ENCODE measurements at regions not wholly inside any gene's neighbourhood (a gene's known extent, or its start where the extent isn't known, plus 50 kb on each side); places are given as distances from the start of the nearest gene placed in this dataset.
A peak's percentile ranks its signal among the peaks of the same experiment; 100 is the strongest.
"Not testable (repeated sequence)": the region's sequence is repeated elsewhere in the genome, so short reads cannot be mapped to it uniquely, and the experiment has no call there.

GRCh38 chr4:123537906-123538402 lies 141.4 kb downstream of the SPRY1 start:
- DNase-seq (ENCODE audit: low spot score), result not testable (repeated sequence)

GRCh38 chr4:123545667-123546572 lies 149.3 kb downstream of the SPRY1 start:
- no peak for DNase-seq (ENCODE audit: low spot score)

- no peak for DNase-seq (ENCODE audit: low spot score)
Measured at GRCh38 chr4:123546573-123547060, 150.0 kb downstream of the SPRY1 start.

- no peak for DNase-seq (ENCODE audit: low spot score)
Measured at GRCh38 chr4:123547216-123548165, 150.9 kb downstream of the SPRY1 start.

- DNase-seq (ENCODE audit: low spot score), result no peak
Measured at GRCh38 chr4:123553279-123553678, 156.7 kb downstream of the SPRY1 start.

- DNase-seq (ENCODE audit: low spot score), result no peak
Measured at GRCh38 chr4:123553733-123554637, 157.4 kb downstream of the SPRY1 start.

- DNase-seq (ENCODE audit: low spot score), result no peak
Measured at GRCh38 chr4:123554801-123555232, 158.2 kb downstream of the SPRY1 start.

- no peak for DNase-seq (ENCODE audit: low spot score)
Measured at GRCh38 chr4:123555233-123555806, 158.7 kb downstream of the SPRY1 start.

- no peak for DNase-seq (ENCODE audit: low spot score)
Measured at GRCh38 chr4:123555807-123556273, 159.2 kb downstream of the SPRY1 start.

- DNase-seq (ENCODE audit: low spot score), result no peak
Measured at GRCh38 chr4:123556526-123556925, 159.9 kb downstream of the SPRY1 start.

- DNase-seq (ENCODE audit: low spot score), result no peak
Measured at GRCh38 chr4:123557857-123558536, 161.4 kb downstream of the SPRY1 start.

GRCh38 chr4:123558865-123559264 lies 162.3 kb downstream of the SPRY1 start:
- no peak for DNase-seq (ENCODE audit: low spot score)

GRCh38 chr4:123559955-123560871 lies 163.6 kb downstream of the SPRY1 start:
- no peak for DNase-seq (ENCODE audit: low spot score)

- no peak for DNase-seq (ENCODE audit: low spot score)
Measured at GRCh38 chr4:123561525-123561924, 164.9 kb downstream of the SPRY1 start.

GRCh38 chr4:123562994-123563750 lies 166.6 kb downstream of the SPRY1 start:
- DNase-seq (ENCODE audit: low spot score), result no peak

GRCh38 chr4:123564758-123565346 lies 168.3 kb downstream of the SPRY1 start:
- DNase-seq (ENCODE audit: low spot score), result peak; percentile 92

- no peak for DNase-seq (ENCODE audit: low spot score)
Measured at GRCh38 chr4:123568936-123569335, 172.3 kb downstream of the SPRY1 start.

GRCh38 chr4:123569541-123569940 lies 172.9 kb downstream of the SPRY1 start:
- no peak for DNase-seq (ENCODE audit: low spot score)

Measured in NAMALWA (cell line).